ENCODE measurements at regions not wholly inside any gene's neighbourhood (a gene's known extent, or its start where the extent isn't known, plus 50 kb on each side); places are given as distances from the start of the nearest gene placed in this dataset.

DNA sequence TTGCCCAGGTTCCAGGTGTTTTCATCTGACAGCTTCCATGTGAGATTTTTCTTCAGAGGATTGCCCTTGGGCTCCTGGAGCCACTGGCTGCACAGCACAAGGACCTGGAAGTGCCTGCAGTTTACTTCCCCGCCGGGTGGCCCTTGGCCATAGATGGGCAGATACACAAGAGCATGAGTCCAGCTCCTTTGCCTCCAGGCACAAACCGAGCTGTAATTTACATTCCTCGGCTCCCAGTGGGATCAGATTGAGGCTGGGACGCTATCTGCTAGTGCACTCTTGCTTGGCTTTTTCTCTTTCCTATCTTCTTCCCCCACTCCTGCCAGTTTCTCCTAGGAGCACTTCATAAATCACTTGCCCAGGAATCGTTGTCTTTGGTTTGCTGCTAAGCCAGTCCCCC lies 85.4 kb upstream of the RALY start:
- in situ Hi-C loops (cut with HindIII; ENCODE audit: low pct_unique_long_range_greater_than_20kb, low sequenced_read_pairs) = no loop called here
- DNase-seq (ENCODE audit: low read depth, low spot score) = peak; percentile 50

GRCh38 chr20:33908868-33909267 lies 84.8 kb upstream of the RALY start:
- in situ Hi-C loops (cut with HindIII; ENCODE audit: low pct_unique_long_range_greater_than_20kb, low sequenced_read_pairs) = no loop called here
- no peak for DNase-seq (ENCODE audit: low read depth, low spot score)

DNA sequence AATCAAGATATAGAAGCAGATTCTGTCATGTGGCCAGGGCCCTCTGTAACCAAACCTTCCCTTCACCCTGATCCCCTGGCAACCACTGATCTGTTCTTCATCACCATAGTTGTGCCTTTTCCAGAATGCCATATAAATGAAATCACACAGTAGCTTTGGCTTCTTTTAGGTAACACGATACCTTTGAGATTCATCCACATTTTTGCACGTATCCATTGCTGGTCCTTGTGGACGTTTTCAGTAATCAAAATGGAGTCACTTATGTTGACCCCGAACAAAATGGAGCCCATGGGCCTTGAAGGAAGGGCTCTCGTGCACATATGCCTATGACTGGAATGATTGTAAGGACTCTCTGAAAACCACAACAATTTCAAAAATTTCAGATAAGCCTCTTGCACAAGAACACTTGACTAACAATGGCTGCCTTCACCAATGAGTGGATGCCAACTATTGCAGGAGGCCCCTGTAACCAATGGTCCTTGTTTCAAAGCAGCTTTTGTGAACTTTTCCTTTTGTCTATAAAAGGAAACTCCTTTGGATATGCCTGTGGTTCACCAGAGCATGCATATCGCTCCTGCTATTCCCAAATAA lies 84.3 kb upstream of the RALY start:
- DNase-seq (ENCODE audit: low read depth, low spot score) = peak; percentile 98

DNA sequence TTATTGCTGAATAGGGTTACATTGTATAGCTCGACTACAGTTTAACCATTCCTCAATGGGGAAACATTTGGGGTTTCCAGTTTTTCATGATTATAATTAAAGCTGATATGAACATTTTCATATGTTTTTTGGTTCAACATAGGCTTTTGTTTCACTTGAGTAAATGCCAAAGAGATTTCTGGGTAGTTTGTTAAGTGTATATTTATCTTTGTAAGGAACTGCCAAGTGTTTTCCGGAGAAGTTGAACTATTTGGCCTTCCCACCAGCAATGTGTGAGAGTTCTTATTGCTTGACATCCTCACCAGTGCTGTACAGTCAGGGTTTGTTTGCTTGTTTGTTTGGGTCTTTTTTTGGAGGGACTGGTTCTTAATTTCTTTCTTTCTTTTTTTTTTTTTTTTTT lies 83.7 kb upstream of the RALY start:
- in situ Hi-C loops (cut with HindIII; ENCODE audit: low pct_unique_long_range_greater_than_20kb, low sequenced_read_pairs) = no loop called here
- no peak for DNase-seq (ENCODE audit: low read depth, low spot score)

More for the DNA sequence above, 84.3 kb upstream of the RALY start:
- in situ Hi-C loops (cut with HindIII; ENCODE audit: low pct_unique_long_range_greater_than_20kb, low sequenced_read_pairs) = no loop called here

DNA sequence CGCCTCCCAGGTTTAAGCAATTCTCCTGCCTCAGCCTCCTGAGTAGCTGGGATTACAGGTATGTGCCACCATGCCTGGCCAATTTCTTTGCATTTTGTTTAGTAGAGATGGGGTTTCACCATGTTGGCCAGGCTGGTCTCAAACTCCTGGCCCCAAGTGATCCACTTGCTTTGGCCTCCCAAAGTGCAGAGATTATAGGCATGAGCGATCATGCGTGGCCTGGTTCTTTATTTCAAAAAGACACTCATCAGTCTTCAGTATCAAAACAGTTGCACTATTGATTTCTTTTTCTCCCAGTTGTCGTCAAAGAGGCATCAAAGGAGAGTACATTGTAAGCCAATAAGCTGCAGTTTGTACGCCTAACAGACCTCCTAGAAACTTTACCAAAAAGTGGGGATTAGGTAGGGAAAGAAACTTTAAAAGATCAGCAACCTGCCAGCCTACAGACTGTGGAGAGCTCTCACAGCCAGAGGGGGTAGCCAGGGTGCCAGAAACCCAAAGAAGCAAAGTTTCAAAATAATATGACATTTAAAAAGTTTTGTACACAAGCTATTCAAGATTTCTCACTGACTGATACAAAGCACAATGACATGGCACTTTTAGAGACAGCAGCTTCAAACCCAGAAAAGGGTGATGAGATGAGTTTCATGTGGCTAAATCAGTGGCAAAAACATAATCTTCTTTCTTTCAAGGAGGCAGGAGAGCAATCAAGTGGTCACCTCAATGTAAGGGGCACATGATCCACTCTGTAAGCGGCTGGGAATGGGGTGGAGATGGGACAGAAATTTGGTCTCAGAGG lies 83.0 kb upstream of the RALY start:
- DNase-seq (ENCODE audit: low read depth, low spot score) = no peak
- in situ Hi-C loops (cut with HindIII; ENCODE audit: low pct_unique_long_range_greater_than_20kb, low sequenced_read_pairs) = no loop called here

DNA sequence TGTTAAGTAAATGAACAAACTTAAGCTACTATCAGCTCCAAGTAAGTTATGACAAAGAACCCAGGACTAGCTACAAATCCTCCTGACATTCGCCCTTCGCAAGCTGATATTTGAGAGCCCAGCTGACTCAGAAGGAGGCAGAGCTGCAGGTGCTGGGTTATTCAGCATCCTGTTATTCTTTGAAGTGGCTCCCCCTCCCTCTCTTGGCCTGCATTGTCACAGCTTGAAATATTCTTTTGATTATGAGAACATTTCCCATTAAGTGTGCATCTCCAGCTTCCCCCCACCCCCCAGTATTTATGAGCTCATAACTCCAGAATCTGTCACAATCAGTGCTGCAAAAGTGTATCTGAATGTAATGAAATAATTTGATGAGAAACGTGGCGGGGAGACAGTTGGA lies 78.8 kb upstream of the RALY start:
- in situ Hi-C loops (cut with HindIII; ENCODE audit: low pct_unique_long_range_greater_than_20kb, low sequenced_read_pairs) = no loop called here

GRCh38 chr20:33915726-33916331 lies 77.9 kb upstream of the RALY start:
- DNase-seq (ENCODE audit: low read depth, low spot score) = peak; percentile 78

More for the DNA sequence above, 78.8 kb upstream of the RALY start:
- no peak for DNase-seq (ENCODE audit: low read depth, low spot score)

GRCh38 chr20:33916768-33917167 lies 76.9 kb upstream of the RALY start:
- no peak for DNase-seq (ENCODE audit: low read depth, low spot score)
- in situ Hi-C loops (cut with HindIII; ENCODE audit: low pct_unique_long_range_greater_than_20kb, low sequenced_read_pairs) = no loop called here

More at GRCh38 chr20:33915726-33916331, 77.9 kb upstream of the RALY start:
- in situ Hi-C loops (cut with HindIII; ENCODE audit: low pct_unique_long_range_greater_than_20kb, low sequenced_read_pairs) = no loop called here

GRCh38 chr20:33917831-33918525 lies 75.7 kb upstream of the RALY start:
- no peak for DNase-seq (ENCODE audit: low read depth, low spot score)
- in situ Hi-C loops (cut with HindIII; ENCODE audit: low pct_unique_long_range_greater_than_20kb, low sequenced_read_pairs) = no loop called here

- DNase-seq (ENCODE audit: low read depth, low spot score) = no peak
- in situ Hi-C loops (cut with HindIII; ENCODE audit: low pct_unique_long_range_greater_than_20kb, low sequenced_read_pairs) = no loop called here
Observed at GRCh38 chr20:33918662-33919061, 75.0 kb upstream of the RALY start.

- in situ Hi-C loops (cut with HindIII; ENCODE audit: low pct_unique_long_range_greater_than_20kb, low sequenced_read_pairs) = no loop called here
- DNase-seq (ENCODE audit: low read depth, low spot score) = no peak
Observed at GRCh38 chr20:33919653-33920052, 74.1 kb upstream of the RALY start.

DNA sequence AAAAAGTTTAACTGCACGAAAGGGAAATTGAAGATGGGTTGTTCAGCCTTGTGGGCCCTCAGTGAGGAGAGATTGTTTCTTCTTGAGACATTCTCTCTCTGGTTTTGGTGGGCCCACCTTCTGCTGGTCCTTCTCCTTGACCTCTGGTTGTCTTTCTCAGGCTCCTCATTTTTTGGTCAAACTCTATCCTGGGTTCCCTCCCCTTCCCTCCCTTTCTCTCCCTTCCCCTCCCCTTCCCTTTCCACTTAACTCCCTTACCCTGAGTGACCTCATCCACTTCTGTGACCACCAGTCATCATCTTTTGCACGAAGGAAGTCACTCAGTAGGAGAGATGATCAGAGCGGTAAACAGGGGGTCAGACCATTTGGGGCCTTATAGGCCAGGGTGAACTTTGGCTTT lies 71.5 kb upstream of the RALY start:
- in situ Hi-C loops (cut with HindIII; ENCODE audit: low pct_unique_long_range_greater_than_20kb, low sequenced_read_pairs) = no loop called here
- DNase-seq (ENCODE audit: low read depth, low spot score) = no peak

DNA sequence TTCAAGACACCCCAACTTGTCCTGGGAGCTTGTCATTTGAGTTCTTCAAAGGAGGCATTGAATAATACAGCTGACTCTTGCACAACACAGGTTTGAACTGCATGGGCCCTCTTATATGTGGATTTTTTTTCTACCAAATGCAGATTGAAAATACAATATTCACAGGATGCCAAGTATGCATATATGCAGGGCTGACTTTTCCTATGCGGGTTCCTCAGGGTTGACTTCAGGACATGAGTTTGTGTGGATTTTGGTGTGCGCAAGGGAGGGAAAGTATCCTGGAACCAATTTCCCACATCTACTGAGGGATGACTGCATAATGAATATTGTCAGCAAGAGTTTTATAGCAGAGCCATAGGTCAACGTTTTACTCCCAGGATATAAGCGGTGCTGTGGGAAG lies 70.0 kb upstream of the RALY start:
- no peak for DNase-seq (ENCODE audit: low read depth, low spot score)
- in situ Hi-C loops (cut with HindIII; ENCODE audit: low pct_unique_long_range_greater_than_20kb, low sequenced_read_pairs) = no loop called here

DNA sequence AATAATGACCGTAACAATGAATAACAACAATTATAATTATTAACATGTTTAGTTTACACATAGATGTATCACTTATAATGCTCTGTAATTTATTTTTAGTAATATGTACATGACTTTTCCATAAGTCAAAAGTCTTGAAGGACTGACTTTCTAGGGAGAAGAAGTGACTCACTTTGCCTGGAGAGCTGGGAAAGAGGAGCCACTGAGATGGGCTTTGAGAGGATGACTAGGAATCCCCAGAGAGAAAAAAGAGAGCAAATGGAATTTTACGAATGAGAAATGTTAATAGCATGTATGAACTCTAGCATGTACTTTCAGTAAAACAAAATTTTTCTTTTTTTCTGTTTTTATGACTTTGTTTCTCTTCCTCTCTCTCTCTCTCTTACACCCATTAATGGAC lies 67.8 kb upstream of the RALY start:
- in situ Hi-C loops (cut with HindIII; ENCODE audit: low pct_unique_long_range_greater_than_20kb, low sequenced_read_pairs) = no loop called here
- no peak for DNase-seq (ENCODE audit: low read depth, low spot score)

- in situ Hi-C loops (cut with HindIII; ENCODE audit: low pct_unique_long_range_greater_than_20kb, low sequenced_read_pairs) = no loop called here
Observed at GRCh38 chr20:33926425-33926824, 67.3 kb upstream of the RALY start.

GRCh38 chr20:33927724-33928123 lies 66.0 kb upstream of the RALY start:
- in situ Hi-C loops (cut with HindIII; ENCODE audit: low pct_unique_long_range_greater_than_20kb, low sequenced_read_pairs) = no loop called here
- DNase-seq (ENCODE audit: low read depth, low spot score) = no peak

More at GRCh38 chr20:33926425-33926824, 67.3 kb upstream of the RALY start:
- DNase-seq (ENCODE audit: low read depth, low spot score) = no peak

DNA sequence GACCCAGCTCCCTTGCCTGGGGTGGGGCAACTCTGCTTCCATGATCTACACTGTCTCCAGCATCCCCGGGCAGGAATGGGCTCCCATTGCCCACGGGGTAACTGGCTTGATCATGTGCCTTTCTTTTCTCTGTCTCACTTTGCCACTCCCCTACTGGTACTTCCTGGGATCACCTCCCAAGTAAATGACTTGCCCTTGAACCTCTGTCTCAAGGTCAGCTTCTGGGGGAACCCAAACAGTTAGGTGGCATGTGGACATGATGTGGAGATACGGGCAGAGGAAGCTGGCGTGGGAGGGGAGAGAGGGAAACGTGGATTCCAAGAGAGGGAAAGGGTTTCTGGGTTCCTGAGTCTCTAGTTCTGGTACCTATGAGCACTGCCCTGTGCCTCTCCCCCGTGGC lies 63.8 kb upstream of the RALY start:
- in situ Hi-C loops (cut with HindIII; ENCODE audit: low pct_unique_long_range_greater_than_20kb, low sequenced_read_pairs) = no loop called here
- no peak for DNase-seq (ENCODE audit: low read depth, low spot score)

GRCh38 chr20:33933469-33933909 lies 60.2 kb upstream of the RALY start:
- in situ Hi-C loops (cut with HindIII; ENCODE audit: low pct_unique_long_range_greater_than_20kb, low sequenced_read_pairs) = no loop called here
- peak; percentile 94 for DNase-seq (ENCODE audit: low read depth, low spot score)
